Sigmoid colon (tissue), 4 donors: ENCODE measurements at regions not wholly inside any gene's neighbourhood (a gene's known extent, or its start where the extent isn't known, plus 50 kb on each side); places are given as distances from the start of the nearest gene placed in this dataset.

Experiments used
- CTCF ChIP-seq, 4 experiments: fragments of 450-650 bp in 3 of 4; fragments of 200-600 bp in 1 of 4; IDR thresholded peaks; one replicate each; pipeline ENCODE4 v1.5.1; 2016 to 2019; ENCODE audit warnings: antibody characterized with exemption in 4 of 4, mild to moderate bottlenecking in 3 of 4, moderate library complexity in 2 of 4
- EP300 ChIP-seq, 4 donors: sonication (generic); formaldehyde crosslinking; IDR thresholded peaks; one replicate each; pipeline ENCODE4 v1.6.1; 2017; ENCODE audit warnings: antibody characterized with exemption in 4 of 4
- POLR2A ChIP-seq, 2 donors: fragments of 450-650 bp; IDR thresholded peaks; one replicate each; pipeline ENCODE4 v1.6.1; 2016; ENCODE audit warnings: antibody characterized with exemption in 2 of 2, mild to moderate bottlenecking in 2 of 2, moderate library complexity in 2 of 2

DNA sequence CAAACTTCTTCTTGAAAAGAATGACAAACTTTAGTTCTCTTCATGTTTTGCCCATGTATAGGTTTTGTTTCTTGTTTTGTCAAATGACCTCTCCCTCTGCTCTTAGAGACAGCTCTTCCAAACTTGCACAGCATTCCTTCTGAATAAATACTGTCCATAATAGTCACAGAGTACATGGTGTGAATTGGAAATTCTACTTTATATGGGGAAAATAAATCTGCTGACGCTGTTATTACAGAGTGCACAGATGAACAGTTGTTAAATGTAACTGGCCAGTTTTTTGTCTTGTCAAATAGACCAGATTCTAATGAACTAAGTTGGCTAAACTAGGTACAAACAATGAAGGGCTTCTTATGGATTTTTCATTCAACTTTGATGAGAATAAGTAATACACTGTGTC lies 115.8 kb upstream of the DTNA start:
- TF ChIP-seq EP300 (IDR thresholded peaks at IDR 0.05) (peak in 1 of 4 donors; percentile 34), CTCF (IDR thresholded peaks at IDR 0.05) (no peak), POLR2A (IDR thresholded peaks at IDR 0.05) (no peak)
